ENCODE measurements at regions not wholly inside any gene's neighbourhood (a gene's known extent, or its start where the extent isn't known, plus 50 kb on each side); places are given as distances from the start of the nearest gene placed in this dataset.
"Not testable (repeated sequence)": the region's sequence is repeated elsewhere in the genome, so short reads cannot be mapped to it uniquely, and the experiment has no call there.

DNA sequence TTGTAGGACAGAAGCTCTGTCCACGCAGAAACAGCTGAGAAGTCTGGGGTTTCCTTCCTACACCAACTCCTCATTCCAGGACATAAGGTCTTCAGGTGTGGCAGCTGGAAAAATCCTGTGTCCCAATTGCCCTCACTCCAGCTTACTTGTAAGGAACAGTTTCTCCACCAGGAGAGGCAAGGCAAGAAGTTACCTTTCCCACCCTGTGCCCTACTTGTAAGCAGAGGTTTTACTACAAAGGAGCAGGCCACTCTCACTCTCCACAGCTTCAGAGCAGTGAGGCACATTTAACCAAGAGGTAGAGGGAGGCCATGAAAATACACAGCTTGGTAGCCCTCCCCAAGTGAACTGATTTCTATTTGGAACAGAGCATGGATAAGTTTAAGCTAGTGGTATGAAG is 277.3 kb upstream of the SPATA31A3 start:
- H3K27ac ChIP-seq; H3K4me2 ChIP-seq; H4K20me1 ChIP-seq (ENCODE audit: low read depth); H3K36me3 ChIP-seq; H3K79me2 ChIP-seq (ENCODE audit: low read depth); H3K27ac Mint-ChIP-seq; H3F3A ChIP-seq (ENCODE audit: low read depth); H3K4me1 ChIP-seq; H3K27me3 ChIP-seq; H3K9me3 Mint-ChIP-seq; H3K9me3 ChIP-seq (ENCODE audit: low read depth); H2AFZ ChIP-seq (replicated peaks); H3K4me3 Mint-ChIP-seq; H3K36me3 Mint-ChIP-seq; H3K4me3 ChIP-seq; H3K9ac ChIP-seq; H3K4me1 Mint-ChIP-seq; H3K27me3 Mint-ChIP-seq (ENCODE audit: insufficient read depth, low read depth); DNase-seq (ENCODE audit: low spot score): not testable (repeated sequence)

DNA sequence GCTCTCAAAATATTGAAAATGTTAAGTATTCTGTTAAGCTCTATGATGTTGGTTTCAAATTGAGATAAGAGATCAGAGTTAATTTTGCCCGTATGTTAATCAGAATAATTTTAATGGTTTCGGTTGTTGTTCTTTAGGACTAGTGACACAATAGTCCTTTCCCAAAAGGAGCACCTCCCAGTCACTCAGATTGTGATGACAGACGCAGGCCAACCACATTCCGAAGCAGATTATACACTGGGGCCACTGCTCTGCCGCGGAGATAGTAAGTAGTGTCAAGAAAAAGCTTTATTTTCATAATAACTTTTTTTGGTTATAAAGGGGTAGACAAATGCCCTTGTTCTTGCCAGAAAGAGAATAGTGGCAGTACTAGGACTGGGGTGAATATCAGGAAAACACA is 265.5 kb upstream of the SPATA31A3 start:
- H3K27me3 ChIP-seq; H3K4me1 ChIP-seq; H3F3A ChIP-seq (ENCODE audit: low read depth); H3K36me3 Mint-ChIP-seq; H4K20me1 ChIP-seq (ENCODE audit: low read depth); H3K4me1 Mint-ChIP-seq; H3K27ac Mint-ChIP-seq; DNase-seq (ENCODE audit: low spot score); H3K36me3 ChIP-seq; H3K4me3 Mint-ChIP-seq; H3K27me3 Mint-ChIP-seq (ENCODE audit: insufficient read depth, low read depth); H3K27ac ChIP-seq; H2AFZ ChIP-seq (replicated peaks); H3K4me3 ChIP-seq; H3K79me2 ChIP-seq (ENCODE audit: low read depth); H3K9me3 Mint-ChIP-seq; H3K9me3 ChIP-seq (ENCODE audit: low read depth); H3K4me2 ChIP-seq; H3K9ac ChIP-seq: not testable (repeated sequence)

DNA sequence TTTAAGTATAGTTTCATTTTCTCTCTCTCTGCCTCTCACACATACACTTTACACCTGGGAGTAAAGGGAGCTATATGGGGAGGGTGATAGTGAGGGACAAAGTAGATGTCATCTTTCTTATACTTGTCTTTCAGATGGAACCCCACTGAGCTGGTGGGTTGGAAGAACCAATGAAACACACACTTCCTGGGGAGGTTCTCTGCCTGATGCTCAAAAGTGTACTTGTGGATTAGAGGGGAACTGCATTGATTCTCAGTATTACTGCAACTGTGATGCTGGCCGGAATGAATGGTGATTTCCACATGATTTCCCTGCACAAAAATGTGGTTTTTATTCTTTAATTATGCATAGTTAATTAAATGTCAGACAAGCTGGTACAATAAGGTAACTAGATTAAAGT is 256.6 kb upstream of the SPATA31A3 start:
- not testable (repeated sequence) for H3K9me3 ChIP-seq (ENCODE audit: low read depth); H3K4me3 ChIP-seq; H3K27me3 ChIP-seq; H3K36me3 Mint-ChIP-seq; H3K9ac ChIP-seq; H3K4me1 ChIP-seq; H2AFZ ChIP-seq (replicated peaks); H3K79me2 ChIP-seq (ENCODE audit: low read depth); H3K4me2 ChIP-seq; H3K27ac Mint-ChIP-seq; DNase-seq (ENCODE audit: low spot score); H4K20me1 ChIP-seq (ENCODE audit: low read depth); H3K36me3 ChIP-seq; H3K27ac ChIP-seq; H3F3A ChIP-seq (ENCODE audit: low read depth); H3K27me3 Mint-ChIP-seq (ENCODE audit: insufficient read depth, low read depth); H3K4me1 Mint-ChIP-seq; H3K9me3 Mint-ChIP-seq; H3K4me3 Mint-ChIP-seq

DNA sequence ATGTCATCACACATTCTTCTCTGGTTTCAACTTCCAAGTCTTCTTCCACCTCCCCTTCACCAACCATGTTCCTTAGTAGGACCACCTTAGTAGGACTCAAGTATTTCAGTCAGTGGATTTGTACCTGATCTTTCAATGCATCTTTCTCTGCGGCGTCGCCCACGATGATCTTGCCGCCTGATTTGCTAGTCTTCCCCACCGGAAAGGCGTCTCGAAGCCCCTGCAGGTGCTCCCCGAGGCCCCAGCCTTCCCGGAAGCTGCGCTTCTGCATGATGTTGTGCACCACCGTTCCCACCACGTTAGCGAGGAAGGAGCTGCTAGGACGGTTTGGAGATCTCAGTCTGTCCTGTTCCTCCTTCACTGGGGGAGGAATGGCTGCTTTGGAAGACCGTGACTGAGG is 219.7 kb upstream of the SPATA31A3 start:
- not testable (repeated sequence) for H2AFZ ChIP-seq (replicated peaks); DNase-seq (ENCODE audit: low spot score); H3K27me3 ChIP-seq; H3K79me2 ChIP-seq (ENCODE audit: low read depth); H3K4me3 Mint-ChIP-seq; H3K27ac Mint-ChIP-seq; H3K4me1 ChIP-seq; H3K36me3 ChIP-seq; H3K27ac ChIP-seq; H3K4me1 Mint-ChIP-seq; H3K4me2 ChIP-seq; H3K9me3 Mint-ChIP-seq; H3K36me3 Mint-ChIP-seq; H3K9ac ChIP-seq; H3K27me3 Mint-ChIP-seq (ENCODE audit: insufficient read depth, low read depth); H3K9me3 ChIP-seq (ENCODE audit: low read depth); H3K4me3 ChIP-seq; H4K20me1 ChIP-seq (ENCODE audit: low read depth); H3F3A ChIP-seq (ENCODE audit: low read depth)

DNA sequence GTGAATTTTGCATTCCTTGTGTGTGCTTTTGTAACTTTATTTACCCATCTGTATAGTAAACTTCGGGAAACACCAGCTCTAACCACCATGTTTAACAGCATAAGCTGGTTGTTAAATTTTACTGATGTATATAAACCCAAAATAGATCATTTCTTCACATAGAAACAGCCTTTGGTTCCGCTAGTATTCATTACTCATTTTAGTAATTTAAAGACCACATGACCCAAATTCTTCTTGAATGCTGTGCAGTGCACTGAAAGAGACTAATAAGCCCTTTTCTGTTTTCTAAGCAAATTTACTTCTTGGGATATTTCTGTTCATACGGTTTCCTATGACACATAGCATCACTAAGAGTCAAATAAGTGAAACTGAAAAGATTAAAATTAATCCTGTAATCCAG is 218.5 kb upstream of the SPATA31A3 start:
- not testable (repeated sequence) for H2AFZ ChIP-seq (replicated peaks); H3K4me3 ChIP-seq; H3K27me3 Mint-ChIP-seq (ENCODE audit: insufficient read depth, low read depth); DNase-seq (ENCODE audit: low spot score); H3K79me2 ChIP-seq (ENCODE audit: low read depth); H3K4me1 Mint-ChIP-seq; H3K36me3 Mint-ChIP-seq; H3K27me3 ChIP-seq; H3K27ac ChIP-seq; H3K4me3 Mint-ChIP-seq; H3K4me1 ChIP-seq; H3K9me3 ChIP-seq (ENCODE audit: low read depth); H3K9ac ChIP-seq; H4K20me1 ChIP-seq (ENCODE audit: low read depth); H3F3A ChIP-seq (ENCODE audit: low read depth); H3K36me3 ChIP-seq; H3K27ac Mint-ChIP-seq; H3K9me3 Mint-ChIP-seq; H3K4me2 ChIP-seq

DNA sequence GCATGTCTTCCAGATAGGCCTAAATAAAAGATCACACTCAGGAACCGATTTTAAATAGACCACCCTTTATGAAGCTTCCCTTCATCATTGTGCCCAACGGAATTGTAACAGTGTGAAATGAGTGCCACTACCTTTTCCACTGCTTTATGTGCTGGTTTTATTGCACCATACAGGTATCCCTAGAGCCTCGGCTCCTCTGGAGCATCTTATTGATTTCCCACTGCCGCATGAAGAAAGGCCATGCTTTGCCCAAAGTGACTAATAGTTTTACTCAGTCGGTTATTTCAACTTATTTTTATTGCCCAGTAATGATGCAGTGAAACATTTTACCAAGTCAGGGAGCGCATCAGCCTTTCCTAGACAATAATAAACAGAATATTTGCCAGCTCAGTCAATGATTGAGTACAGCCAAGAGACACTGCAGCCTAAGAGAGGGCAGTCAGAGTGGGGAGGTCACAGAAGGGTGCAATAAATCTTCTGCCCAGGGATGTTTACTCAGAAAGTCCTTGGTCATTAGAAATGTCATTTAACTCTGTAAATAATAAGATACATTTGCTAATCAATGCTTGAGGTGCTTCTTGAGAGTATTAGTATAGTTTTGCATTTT is 216.6 kb upstream of the SPATA31A3 start:
- H4K20me1 ChIP-seq (ENCODE audit: low read depth); H3K4me3 Mint-ChIP-seq; H3K27me3 ChIP-seq; H3K36me3 ChIP-seq; H3K4me3 ChIP-seq; H3K27ac Mint-ChIP-seq; H3K9me3 Mint-ChIP-seq; H3K79me2 ChIP-seq (ENCODE audit: low read depth); H3K4me1 ChIP-seq; DNase-seq (ENCODE audit: low spot score); H3K9ac ChIP-seq; H3K27me3 Mint-ChIP-seq (ENCODE audit: insufficient read depth, low read depth); H2AFZ ChIP-seq (replicated peaks); H3K27ac ChIP-seq; H3K9me3 ChIP-seq (ENCODE audit: low read depth); H3F3A ChIP-seq (ENCODE audit: low read depth); H3K36me3 Mint-ChIP-seq; H3K4me1 Mint-ChIP-seq; H3K4me2 ChIP-seq: not testable (repeated sequence)

DNA sequence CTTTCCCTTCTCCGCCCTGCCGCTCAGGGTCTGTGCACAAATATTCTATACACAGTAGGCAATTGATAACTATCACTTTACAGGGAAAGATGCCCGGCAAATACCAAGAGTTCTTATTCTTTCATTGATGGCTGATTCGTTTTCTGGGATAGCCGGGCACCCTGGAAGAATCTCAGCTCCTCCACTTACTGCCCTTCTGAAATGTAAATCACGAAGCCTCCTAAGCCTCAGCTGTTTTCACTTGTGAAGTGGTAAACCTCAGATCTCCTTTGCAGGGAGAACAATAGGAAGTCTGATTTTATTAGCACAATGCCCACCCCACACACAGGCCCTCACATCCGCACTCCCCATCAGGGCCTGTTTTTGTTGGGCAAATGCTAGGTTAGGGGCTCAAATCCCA is 203.8 kb upstream of the SPATA31A3 start:
- not testable (repeated sequence) for DNase-seq (ENCODE audit: low spot score); H3K9ac ChIP-seq; H3K9me3 ChIP-seq (ENCODE audit: low read depth); H3K27ac ChIP-seq; H3K4me1 Mint-ChIP-seq; H4K20me1 ChIP-seq (ENCODE audit: low read depth); H3F3A ChIP-seq (ENCODE audit: low read depth); H3K27me3 Mint-ChIP-seq (ENCODE audit: insufficient read depth, low read depth); H3K9me3 Mint-ChIP-seq; H3K36me3 ChIP-seq; H3K4me2 ChIP-seq; H3K27me3 ChIP-seq; H3K27ac Mint-ChIP-seq; H2AFZ ChIP-seq (replicated peaks); H3K4me3 ChIP-seq; H3K79me2 ChIP-seq (ENCODE audit: low read depth); H3K36me3 Mint-ChIP-seq; H3K4me1 ChIP-seq; H3K4me3 Mint-ChIP-seq

DNA sequence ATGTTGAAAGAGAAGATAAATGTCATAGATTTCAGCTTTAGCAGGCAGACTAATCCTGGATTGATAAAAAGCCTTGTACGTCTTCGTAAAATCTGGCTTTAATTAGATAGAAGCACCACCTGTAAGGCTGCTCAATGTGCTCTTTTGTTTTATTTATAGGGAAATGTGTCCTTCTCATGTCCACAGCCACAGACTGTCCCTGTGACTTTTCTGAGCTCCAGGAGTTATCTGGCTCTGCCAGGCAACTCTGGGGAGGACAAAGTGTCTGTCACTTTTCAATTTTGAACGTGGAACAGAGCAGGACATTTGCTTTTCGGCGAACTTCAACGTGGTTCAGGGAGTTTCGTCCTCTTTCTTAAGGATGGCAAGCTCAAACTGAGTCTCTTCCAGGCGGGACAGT is 203.0 kb upstream of the SPATA31A3 start:
- not testable (repeated sequence) for H3F3A ChIP-seq (ENCODE audit: low read depth); H3K4me1 ChIP-seq; DNase-seq (ENCODE audit: low spot score); H3K27me3 Mint-ChIP-seq (ENCODE audit: insufficient read depth, low read depth); H3K27ac ChIP-seq; H3K4me2 ChIP-seq; H3K9me3 Mint-ChIP-seq; H3K9me3 ChIP-seq (ENCODE audit: low read depth); H3K4me1 Mint-ChIP-seq; H3K27me3 ChIP-seq; H3K9ac ChIP-seq; H3K79me2 ChIP-seq (ENCODE audit: low read depth); H3K27ac Mint-ChIP-seq; H4K20me1 ChIP-seq (ENCODE audit: low read depth); H3K36me3 Mint-ChIP-seq; H3K4me3 ChIP-seq; H2AFZ ChIP-seq (replicated peaks); H3K36me3 ChIP-seq; H3K4me3 Mint-ChIP-seq
